ENCODE measurements at regions not wholly inside any gene's neighbourhood (a gene's known extent, or its start where the extent isn't known, plus 50 kb on each side); places are given as distances from the start of the nearest gene placed in this dataset.

DNA sequence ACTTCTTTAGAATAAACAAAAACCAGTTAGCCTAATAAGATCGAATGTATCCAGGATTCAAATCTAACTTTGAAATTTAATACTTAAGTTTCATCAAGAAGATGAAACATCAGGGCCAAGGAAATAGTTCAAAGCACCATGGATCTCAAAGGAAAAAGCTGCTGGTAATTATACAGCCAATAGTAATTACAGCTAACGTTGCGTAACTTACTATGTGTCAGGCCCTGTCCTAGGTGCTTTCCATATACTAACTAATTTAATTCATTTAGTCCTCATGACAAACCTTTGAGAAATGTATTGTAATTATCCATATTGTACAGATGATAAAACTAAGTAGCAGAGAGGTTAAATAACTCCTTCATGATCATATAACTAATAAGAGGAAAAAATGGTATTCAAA lies 598.6 kb downstream of the NYAP2 start:
- ATAC-seq: no peak
- no peak overlapping the region for H3K4me3 ChIP-seq
- H3K36me3 ChIP-seq: no peaks in the 10 kb centered on the region
- no peak for DNase-seq
- intact Hi-C loops (cut with DNase I): no loop called here
- H3K27me3 ChIP-seq (ENCODE audit: low read depth): no peaks in the 10 kb centered on the region
- no peaks in the 10 kb centered on the region for H3K4me1 ChIP-seq
- no peak overlapping the region for H3K27ac ChIP-seq
- TF ChIP-seq, protein P1, sequence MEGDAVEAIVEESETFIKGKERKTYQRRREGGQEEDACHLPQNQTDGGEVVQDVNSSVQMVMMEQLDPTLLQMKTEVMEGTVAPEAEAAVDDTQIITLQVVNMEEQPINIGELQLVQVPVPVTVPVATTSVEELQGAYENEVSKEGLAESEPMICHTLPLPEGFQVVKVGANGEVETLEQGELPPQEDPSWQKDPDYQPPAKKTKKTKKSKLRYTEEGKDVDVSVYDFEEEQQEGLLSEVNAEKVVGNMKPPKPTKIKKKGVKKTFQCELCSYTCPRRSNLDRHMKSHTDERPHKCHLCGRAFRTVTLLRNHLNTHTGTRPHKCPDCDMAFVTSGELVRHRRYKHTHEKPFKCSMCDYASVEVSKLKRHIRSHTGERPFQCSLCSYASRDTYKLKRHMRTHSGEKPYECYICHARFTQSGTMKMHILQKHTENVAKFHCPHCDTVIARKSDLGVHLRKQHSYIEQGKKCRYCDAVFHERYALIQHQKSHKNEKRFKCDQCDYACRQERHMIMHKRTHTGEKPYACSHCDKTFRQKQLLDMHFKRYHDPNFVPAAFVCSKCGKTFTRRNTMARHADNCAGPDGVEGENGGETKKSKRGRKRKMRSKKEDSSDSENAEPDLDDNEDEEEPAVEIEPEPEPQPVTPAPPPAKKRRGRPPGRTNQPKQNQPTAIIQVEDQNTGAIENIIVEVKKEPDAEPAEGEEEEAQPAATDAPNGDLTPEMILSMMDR (IDR thresholded peaks at IDR 0.05): no peak
- no peaks in the 10 kb centered on the region for H3K9me3 ChIP-seq

DNA sequence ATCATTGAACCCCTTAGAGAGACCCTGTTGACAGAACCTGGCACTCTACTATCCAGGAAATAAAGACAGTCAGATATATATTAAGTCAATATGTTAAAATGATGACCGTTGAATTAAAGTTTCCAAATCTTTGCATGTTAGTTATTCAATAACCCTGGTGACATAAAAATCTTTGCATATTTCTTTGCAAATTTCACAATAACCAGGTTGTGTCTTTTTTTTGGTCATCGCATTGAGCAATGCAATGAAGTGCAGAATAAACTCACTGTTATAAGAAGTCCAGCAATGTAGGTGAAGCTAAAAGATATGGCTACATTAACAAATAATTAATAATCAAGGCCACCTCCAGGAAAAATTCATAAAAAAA lies 596.9 kb downstream of the NYAP2 start:
- Histone ChIP-seq H3K9me3 (no peaks in the 10 kb centered on the region), H3K27me3 (ENCODE audit: low read depth) (no peaks in the 10 kb centered on the region), H3K27ac (no peak overlapping the region), H3K4me1 (no peaks in the 10 kb centered on the region), H3K4me3 (no peak overlapping the region), H3K36me3 (no peaks in the 10 kb centered on the region)
- ATAC-seq: no peak
- intact Hi-C loops (cut with DNase I): no loop called here
- DNase-seq: no peak
- TF ChIP-seq, protein P1 (IDR thresholded peaks at IDR 0.05): no peak

DNA sequence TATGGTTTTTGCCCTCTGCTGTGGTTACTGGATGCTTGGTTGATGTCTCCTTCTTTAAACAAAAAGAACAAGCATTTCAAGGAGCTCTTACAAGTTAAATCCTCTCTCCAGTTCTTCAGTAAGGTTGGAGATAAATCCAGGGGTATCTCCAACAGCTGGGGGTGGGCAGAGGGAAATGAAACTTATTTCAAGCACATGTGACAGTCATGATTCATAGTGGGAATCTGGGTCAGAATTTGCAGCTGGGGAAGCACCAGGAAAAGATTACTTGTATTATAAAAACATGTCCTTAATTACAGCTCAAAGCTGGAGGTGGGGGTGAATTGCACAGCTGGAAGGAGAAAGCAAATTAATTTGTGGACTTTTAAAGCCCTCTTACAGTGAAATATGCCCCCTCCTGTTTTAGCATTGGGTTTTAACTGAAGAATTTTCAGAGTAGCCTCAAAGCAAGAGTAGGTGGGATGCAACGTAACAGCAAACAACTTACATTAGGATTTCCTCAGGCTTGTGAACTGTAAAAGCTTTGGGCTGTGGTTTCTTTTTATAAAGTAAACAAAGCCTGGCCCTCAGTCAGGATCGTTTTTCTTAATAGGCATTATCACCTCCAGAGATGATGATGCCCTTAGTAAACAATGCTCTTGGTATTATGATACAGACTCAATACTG lies 596.4 kb downstream of the NYAP2 start:
- Histone ChIP-seq H3K27ac (no peak overlapping the region), H3K9me3 (no peaks in the 10 kb centered on the region), H3K36me3 (no peaks in the 10 kb centered on the region), H3K27me3 (ENCODE audit: low read depth) (no peaks in the 10 kb centered on the region), H3K4me1 (no peaks in the 10 kb centered on the region), H3K4me3 (no peak overlapping the region)
- no peak for ATAC-seq
- intact Hi-C loops (cut with DNase I): no loop called here
- DNase-seq: no peak
- TF ChIP-seq, protein P1 (IDR thresholded peaks at IDR 0.05): no peak

DNA sequence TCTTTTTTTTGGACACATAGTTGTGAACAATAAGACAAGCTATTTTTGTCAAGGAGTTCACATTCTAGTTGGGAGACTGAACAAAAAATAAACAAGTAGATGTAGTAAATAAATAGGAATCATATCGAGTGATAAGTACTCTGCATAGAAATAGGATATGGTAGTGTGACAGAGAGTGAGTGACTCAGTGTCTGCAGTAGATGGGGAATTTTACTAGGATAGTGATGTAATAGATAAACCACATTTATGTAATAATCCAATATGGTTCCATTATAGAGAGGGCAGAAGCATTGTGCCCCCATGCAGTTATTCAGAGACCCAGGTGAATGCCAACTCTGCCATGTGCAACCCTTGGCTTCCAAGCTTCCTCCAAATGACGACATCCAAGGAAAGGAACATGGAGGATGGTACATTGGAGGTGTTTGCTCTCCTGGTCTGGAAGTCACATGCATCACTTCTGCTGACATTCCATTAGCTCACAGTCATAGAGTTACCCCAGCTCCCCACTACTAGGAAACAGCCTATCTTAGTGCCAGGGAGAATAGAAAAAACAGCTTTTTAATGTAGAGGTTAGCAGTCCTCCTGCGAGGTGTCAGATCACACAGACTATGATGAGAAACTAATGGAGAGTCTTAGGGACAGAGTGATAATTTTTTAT lies 595.4 kb downstream of the NYAP2 start:
- no peak for DNase-seq
- H3K9me3 ChIP-seq: no peaks in the 10 kb centered on the region
- no peaks in the 10 kb centered on the region for H3K4me1 ChIP-seq
- intact Hi-C loops (cut with DNase I): no loop called here
- H3K4me3 ChIP-seq: no peak overlapping the region
- TF ChIP-seq, protein P1 (IDR thresholded peaks at IDR 0.05): no peak
- H3K36me3 ChIP-seq: no peaks in the 10 kb centered on the region
- no peaks in the 10 kb centered on the region for H3K27me3 ChIP-seq (ENCODE audit: low read depth)
- no peak overlapping the region for H3K27ac ChIP-seq
- no peak for ATAC-seq

DNA sequence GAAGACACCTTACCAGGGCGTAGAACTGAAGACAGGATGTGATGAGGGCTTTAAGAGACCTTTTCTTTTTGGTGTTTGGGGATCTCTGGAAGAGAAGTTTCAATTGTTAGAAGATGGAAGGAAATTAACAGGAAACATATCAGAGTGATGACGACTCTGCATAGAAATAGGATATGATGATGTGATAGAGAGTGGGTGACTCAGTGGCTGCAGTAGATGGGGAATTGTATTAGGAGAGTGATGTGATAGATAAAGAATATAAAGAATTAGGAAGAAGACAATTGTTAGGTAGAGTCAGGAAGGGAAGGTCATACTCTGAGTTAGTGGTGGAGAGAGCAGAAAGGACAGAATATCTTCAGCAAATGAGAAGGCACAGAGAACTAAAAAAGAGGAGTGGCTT lies 593.9 kb downstream of the NYAP2 start:
- no peaks in the 10 kb centered on the region for H3K36me3 ChIP-seq
- no peaks in the 10 kb centered on the region for H3K4me1 ChIP-seq
- TF ChIP-seq, protein P1 (IDR thresholded peaks at IDR 0.05): no peak
- no peaks in the 10 kb centered on the region for H3K27me3 ChIP-seq (ENCODE audit: low read depth)
- ATAC-seq (no peak), DNase-seq (no peak)
- H3K4me3 ChIP-seq: no peak overlapping the region
- intact Hi-C loops (cut with DNase I): no loop called here
- no peaks in the 10 kb centered on the region for H3K9me3 ChIP-seq
- no peak overlapping the region for H3K27ac ChIP-seq
